ENCODE measurements at regions not wholly inside any gene's neighbourhood (a gene's known extent, or its start where the extent isn't known, plus 50 kb on each side); places are given as distances from the start of the nearest gene placed in this dataset.

DNA sequence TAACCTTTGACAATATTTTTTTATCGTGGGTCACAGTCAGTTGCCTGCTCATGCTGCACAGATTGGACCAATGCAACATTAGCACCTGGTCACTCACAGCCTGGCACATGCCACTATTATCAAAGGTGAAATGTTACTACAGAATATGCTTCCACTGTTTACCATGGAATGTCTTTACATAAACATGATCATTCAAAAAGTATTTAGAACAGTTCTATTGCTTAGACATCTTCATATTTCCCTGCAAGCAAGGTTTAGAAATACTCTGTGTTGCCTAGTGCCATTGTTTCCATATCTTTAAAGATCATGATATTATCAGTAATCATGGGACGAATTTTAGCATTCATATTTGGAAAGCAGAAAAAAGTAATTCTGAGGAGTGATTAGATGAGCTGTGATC, 179.9 kb upstream of the CHRM2 start:
- H3K36me3 ChIP-seq = no peaks in the 10 kb centered on the region
- H3K4me1 ChIP-seq (ENCODE audit: control insufficient read depth in 1 of 2, insufficient read depth in 1 of 2, low read depth in 1 of 2, low read length in 1 of 2) = no peaks in the 10 kb centered on the region
- H3K27ac ChIP-seq = no peak overlapping the region
- H3K27me3 ChIP-seq = no peaks in the 10 kb centered on the region
- no peak for TF ChIP-seq CTCF (IDR thresholded peaks at IDR 0.05)
- H3K4me3 ChIP-seq (ENCODE audit: low read depth in 1 of 2, low read length in 1 of 2) = no peak overlapping the region
- H3K9me3 ChIP-seq = no peaks in the 10 kb centered on the region

GRCh38 chr7:136687693-136688322, 180.6 kb upstream of the CHRM2 start:
- no peak for TF ChIP-seq CTCF (IDR thresholded peaks at IDR 0.05)
- Histone ChIP-seq H3K27me3 (no peaks in the 10 kb centered on the region), H3K27ac (no peak overlapping the region), H3K36me3 (no peaks in the 10 kb centered on the region), H3K9me3 (no peaks in the 10 kb centered on the region), H3K4me3 (ENCODE audit: low read depth in 1 of 2, low read length in 1 of 2) (no peak overlapping the region), H3K4me1 (ENCODE audit: control insufficient read depth in 1 of 2, insufficient read depth in 1 of 2, low read depth in 1 of 2, low read length in 1 of 2) (no peaks in the 10 kb centered on the region)

GRCh38 chr7:136685501-136686173, 182.8 kb upstream of the CHRM2 start:
- no peak overlapping the region for H3K4me3 ChIP-seq (ENCODE audit: low read depth in 1 of 2, low read length in 1 of 2)
- no peak for TF ChIP-seq CTCF (IDR thresholded peaks at IDR 0.05)
- H3K4me1 ChIP-seq (ENCODE audit: control insufficient read depth in 1 of 2, insufficient read depth in 1 of 2, low read depth in 1 of 2, low read length in 1 of 2) = no peaks in the 10 kb centered on the region
- H3K27ac ChIP-seq = no peak overlapping the region
- no peaks in the 10 kb centered on the region for H3K36me3 ChIP-seq
- no peaks in the 10 kb centered on the region for H3K9me3 ChIP-seq
- no peaks in the 10 kb centered on the region for H3K27me3 ChIP-seq

DNA sequence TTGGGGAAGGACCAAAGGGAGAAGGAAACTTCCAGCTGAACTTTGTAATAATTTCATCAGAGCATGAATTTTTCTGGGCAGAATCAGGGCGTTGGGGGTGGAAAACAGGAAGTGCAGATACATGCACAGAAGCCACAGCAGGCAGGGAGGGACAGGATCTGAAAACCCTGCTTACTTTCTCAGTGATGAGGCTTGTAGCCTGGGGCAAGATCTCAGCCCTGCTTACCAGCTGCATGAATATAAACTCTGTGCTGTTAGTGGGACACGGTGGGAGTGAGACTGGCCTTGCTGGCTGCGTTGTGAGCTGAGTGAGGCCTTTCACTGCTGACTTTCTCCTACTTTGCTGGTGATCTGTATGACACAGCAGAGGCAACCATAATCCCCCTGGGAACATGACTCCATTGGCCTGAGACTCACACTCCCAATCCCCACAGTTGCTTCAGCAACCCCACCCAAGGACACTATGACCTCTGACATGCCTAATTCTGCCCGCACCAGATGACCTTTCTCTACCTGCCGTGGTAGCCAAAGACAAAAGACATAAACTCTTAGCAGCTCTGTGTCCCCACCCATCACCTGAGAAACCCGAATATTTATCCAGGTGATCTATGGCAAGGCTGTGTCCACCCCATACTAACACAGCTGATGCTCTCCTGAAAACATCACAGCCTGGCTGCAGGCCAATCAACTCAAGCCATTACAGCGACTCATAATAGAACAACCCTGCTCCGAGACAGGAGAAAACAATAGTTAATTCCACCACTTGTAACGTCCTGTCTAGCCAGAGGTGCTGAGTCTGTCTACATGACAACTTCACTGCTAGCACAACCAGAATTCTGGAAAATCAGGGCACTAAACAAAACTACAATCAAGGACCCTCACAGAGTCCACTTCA, 190.7 kb upstream of the CHRM2 start:
- Histone ChIP-seq H3K4me3 (ENCODE audit: low read depth in 1 of 2, low read length in 1 of 2) (no peak overlapping the region), H3K27ac (no peak overlapping the region), H3K36me3 (no peaks in the 10 kb centered on the region), H3K4me1 (ENCODE audit: control insufficient read depth in 1 of 2, insufficient read depth in 1 of 2, low read depth in 1 of 2, low read length in 1 of 2) (no peaks in the 10 kb centered on the region), H3K9me3 (no peaks in the 10 kb centered on the region), H3K27me3 (no peaks in the 10 kb centered on the region)
- no peak for TF ChIP-seq CTCF (IDR thresholded peaks at IDR 0.05)

DNA sequence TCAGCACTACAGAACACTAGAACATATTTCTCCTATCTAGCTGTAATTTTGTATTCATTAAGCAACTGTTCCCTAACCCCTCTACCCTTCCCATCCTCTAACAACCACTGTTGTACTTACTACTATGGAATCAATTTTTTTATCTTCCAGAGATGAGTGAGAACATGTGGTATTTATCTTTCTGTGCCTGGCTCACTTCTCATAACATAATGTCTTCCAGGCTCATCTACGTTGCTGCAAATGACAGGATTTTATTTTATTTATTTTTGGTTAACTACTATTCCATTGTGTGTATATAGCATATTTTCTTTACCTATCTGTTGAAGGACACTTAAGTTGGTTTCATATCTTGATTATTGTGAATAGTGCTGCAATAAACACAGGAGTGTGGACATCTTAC, 200.9 kb upstream of the CHRM2 start:
- no peaks in the 10 kb centered on the region for H3K27me3 ChIP-seq
- no peak overlapping the region for H3K27ac ChIP-seq
- H3K4me3 ChIP-seq (ENCODE audit: low read depth in 1 of 2, low read length in 1 of 2) = no peak overlapping the region

More for the DNA sequence above, 200.9 kb upstream of the CHRM2 start:
- Histone ChIP-seq H3K4me1 (ENCODE audit: control insufficient read depth in 1 of 2, insufficient read depth in 1 of 2, low read depth in 1 of 2, low read length in 1 of 2) (no peaks in the 10 kb centered on the region), H3K36me3 (no peaks in the 10 kb centered on the region), H3K9me3 (no peaks in the 10 kb centered on the region)
- TF ChIP-seq CTCF (IDR thresholded peaks at IDR 0.05) = no peak
